MM.1S (cell line): ENCODE measurements at regions not wholly inside any gene's neighbourhood (a gene's known extent, or its start where the extent isn't known, plus 50 kb on each side); places are given as distances from the start of the nearest gene placed in this dataset.

Source experiments
- DNase-seq: peaks from one replicate; pipeline ENCODE4 v3.0.0-alpha.2; 2015
- H2AFZ ChIP-seq: fragments of 300-600 bp; sonication (generic); 2 replicates; pipeline ENCODE4 v1.6.0; 2016; ENCODE audit warnings: antibody characterized with exemption, low read length
- H3F3A ChIP-seq: fragments of 300-600 bp; sonication (generic); 2 replicates; pipeline ENCODE4 v1.6.1; 2016; ENCODE audit warnings: mild to moderate bottlenecking, antibody characterized with exemption, low read length, moderate library complexity, mixed read lengths; ENCODE audit not compliant: insufficient read depth
- H3K27ac ChIP-seq: fragments of 300-600 bp; sonication (generic); 2 replicates; pipeline ENCODE4 v1.5.1; 2016; ENCODE audit warnings: mild to moderate bottlenecking, low read length
- H3K27me3 ChIP-seq: fragments of 300-600 bp; sonication (generic); replicated peaks from 2 replicates; pipeline ENCODE4 v1.6.0; 2016; ENCODE audit warnings: low read length; ENCODE audit not compliant: insufficient read depth
- H3K36me3 ChIP-seq: fragments of 300-600 bp; sonication (generic); replicated peaks from 2 replicates; pipeline ENCODE4 v1.6.1; 2016; ENCODE audit warnings: mild to moderate bottlenecking, low read length, mixed read lengths; ENCODE audit not compliant: insufficient read depth
- H3K4me1 ChIP-seq: fragments of 300-600 bp; sonication (generic); 2 replicates; pipeline ENCODE4 v1.6.1; 2016; ENCODE audit warnings: low read length, mixed read lengths
- H3K4me2 ChIP-seq: fragments of 300-600 bp; sonication (generic); 2 replicates; pipeline ENCODE4 v1.6.0; 2016; ENCODE audit warnings: low read depth, low read length
- H3K4me3 ChIP-seq: fragments of 300-600 bp; sonication (generic); 2 replicates; pipeline ENCODE4 v1.5.1; 2016; ENCODE audit warnings: low read length, mixed read lengths
- H3K79me2 ChIP-seq: fragments of 300-600 bp; sonication (generic); 2 replicates; pipeline ENCODE4 v1.6.1; 2016; ENCODE audit warnings: mixed run types, low read length, mixed read lengths
- H3K9ac ChIP-seq: fragments of 300-600 bp; sonication (generic); 2 replicates; pipeline ENCODE4 v1.6.1; 2016; ENCODE audit warnings: low read length, mixed read lengths
- H3K9me2 ChIP-seq: fragments of 300-600 bp; sonication (generic); replicated peaks from 2 replicates; pipeline ENCODE4 v1.6.1; 2016; ENCODE audit warnings: mild to moderate bottlenecking, low read length, mixed read lengths; ENCODE audit not compliant: insufficient read depth
- H3K9me3 ChIP-seq: fragments of 300-600 bp; sonication (generic); replicated peaks from 2 replicates; pipeline ENCODE4 v1.6.1; 2016; ENCODE audit warnings: mild to moderate bottlenecking, low read length, mixed read lengths; ENCODE audit not compliant: insufficient read depth
- H4K20me1 ChIP-seq: fragments of 300-600 bp; sonication (generic); 2 replicates; pipeline ENCODE4 v1.6.1; 2016; ENCODE audit warnings: mild to moderate bottlenecking, low read length, moderate library complexity, mixed read lengths; ENCODE audit not compliant: insufficient read depth
- EZH2 ChIP-seq: fragments of 300-600 bp; sonication (generic); optimal IDR thresholded peaks from 2 replicates; pipeline ENCODE3; 2017; ENCODE audit warnings: low read depth, mild to moderate bottlenecking, antibody characterized with exemption, low read length, mixed read lengths
- EZH2phosphoT487 ChIP-seq: fragments of 300-600 bp; sonication (generic); IDR thresholded peaks from 2 replicates; pipeline ENCODE4 v1.6.1; 2018; ENCODE audit warnings: antibody characterized with exemption, low read length
- TF ChIP-seq, protein P1 (sequence below): fragments of 300-600 bp; sonication (generic); IDR thresholded peaks from 2 replicates; pipeline ENCODE4 v1.5.1; 2016; ENCODE audit warnings: antibody characterized with exemption, low read length, mixed read lengths

DNA sequence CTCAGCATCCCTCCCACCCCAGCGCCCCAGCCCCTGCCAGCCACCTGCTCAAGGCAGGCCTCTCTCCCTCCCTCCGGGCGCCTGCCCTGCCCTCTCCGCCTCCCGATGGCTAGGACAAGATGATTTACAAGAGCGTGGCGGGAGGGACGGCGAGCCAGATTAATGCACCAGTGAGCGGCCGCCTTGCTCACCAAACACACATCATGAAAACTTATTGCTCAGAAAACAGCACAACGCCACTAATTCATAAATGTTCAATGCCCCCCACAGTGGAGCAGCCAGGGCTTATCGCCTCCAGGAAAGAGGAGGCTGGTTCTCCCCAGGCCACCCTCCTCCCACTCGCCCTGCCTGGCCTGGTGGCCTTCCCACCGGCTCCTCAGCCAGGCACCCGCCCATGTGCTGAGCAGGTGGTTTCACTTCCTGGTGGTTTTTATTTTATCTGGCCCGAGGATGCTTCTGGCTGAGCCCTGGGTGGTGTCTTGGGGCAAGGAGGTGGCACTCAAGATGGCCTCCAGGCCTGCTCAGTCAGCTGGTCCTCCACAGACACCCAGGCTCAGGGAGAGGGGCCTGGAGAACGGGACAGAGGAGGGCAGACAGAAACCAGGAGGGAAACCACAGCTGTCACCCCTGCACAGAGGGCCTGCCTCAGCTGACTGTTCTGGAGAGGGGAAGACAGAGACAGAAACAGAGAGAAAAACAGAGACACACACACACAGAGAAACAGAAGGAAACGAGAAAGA lies 284.9 kb downstream of the UACA start:
- peak overlapping the region; percentile 77 for H2AFZ ChIP-seq
- H3K79me2 ChIP-seq, result no peaks in the 10 kb centered on the region
- no peaks in the 10 kb centered on the region for H4K20me1 ChIP-seq
- H3K27ac ChIP-seq, result peak overlapping the region; percentile 99
- peak overlapping the region; percentile 76 for H3K9ac ChIP-seq
- TF ChIP-seq, protein P1, sequence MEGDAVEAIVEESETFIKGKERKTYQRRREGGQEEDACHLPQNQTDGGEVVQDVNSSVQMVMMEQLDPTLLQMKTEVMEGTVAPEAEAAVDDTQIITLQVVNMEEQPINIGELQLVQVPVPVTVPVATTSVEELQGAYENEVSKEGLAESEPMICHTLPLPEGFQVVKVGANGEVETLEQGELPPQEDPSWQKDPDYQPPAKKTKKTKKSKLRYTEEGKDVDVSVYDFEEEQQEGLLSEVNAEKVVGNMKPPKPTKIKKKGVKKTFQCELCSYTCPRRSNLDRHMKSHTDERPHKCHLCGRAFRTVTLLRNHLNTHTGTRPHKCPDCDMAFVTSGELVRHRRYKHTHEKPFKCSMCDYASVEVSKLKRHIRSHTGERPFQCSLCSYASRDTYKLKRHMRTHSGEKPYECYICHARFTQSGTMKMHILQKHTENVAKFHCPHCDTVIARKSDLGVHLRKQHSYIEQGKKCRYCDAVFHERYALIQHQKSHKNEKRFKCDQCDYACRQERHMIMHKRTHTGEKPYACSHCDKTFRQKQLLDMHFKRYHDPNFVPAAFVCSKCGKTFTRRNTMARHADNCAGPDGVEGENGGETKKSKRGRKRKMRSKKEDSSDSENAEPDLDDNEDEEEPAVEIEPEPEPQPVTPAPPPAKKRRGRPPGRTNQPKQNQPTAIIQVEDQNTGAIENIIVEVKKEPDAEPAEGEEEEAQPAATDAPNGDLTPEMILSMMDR, result no peak
- TF ChIP-seq EZH2phosphoT487, result no peak
- no peak for TF ChIP-seq EZH2
- H3K9me2 ChIP-seq, result no peaks in the 10 kb centered on the region
- no peaks in the 10 kb centered on the region for H3K9me3 ChIP-seq
- H3K4me1 ChIP-seq, result peaks cover 58% of the 10 kb centered on the region
- H3K36me3 ChIP-seq, result no peaks in the 10 kb centered on the region
- H3K27me3 ChIP-seq, result no peaks in the 10 kb centered on the region
- no peak overlapping the region; the same call in 1 of the 2 replicates for H3K4me3 ChIP-seq
- H3F3A ChIP-seq, result peaks cover 12% of the 10 kb centered on the region
- H3K4me2 ChIP-seq, result peak overlapping the region; percentile 74
- DNase-seq, result peak; percentile 94

DNA sequence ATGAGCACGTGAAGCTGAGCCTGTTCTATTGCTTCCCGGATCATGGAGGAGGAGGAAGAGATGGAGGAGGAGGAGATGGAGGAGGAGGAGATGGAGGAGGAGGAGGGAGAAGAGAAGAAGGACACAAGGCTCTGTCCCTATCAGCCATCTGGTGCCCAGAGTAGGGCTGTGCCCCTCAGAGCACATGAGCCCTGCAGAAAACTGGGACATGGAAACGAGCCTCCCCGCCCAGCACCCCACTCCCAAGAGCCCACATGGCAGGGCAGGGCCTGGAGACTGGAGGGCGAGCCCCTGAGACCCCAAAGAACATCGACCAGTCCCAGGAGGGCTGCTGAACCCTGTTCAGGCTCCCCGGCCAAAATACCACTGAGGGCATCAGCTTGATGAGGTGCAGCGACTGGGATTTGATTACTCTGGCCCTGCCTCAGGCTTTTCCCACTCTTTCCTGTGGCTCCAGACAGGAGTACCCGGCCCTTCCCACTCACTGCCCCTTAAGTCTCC lies 285.6 kb downstream of the UACA start:
- Histone ChIP-seq H2AFZ (no peak overlapping the region), H3K36me3 (no peaks in the 10 kb centered on the region), H3F3A (peaks cover 12% of the 10 kb centered on the region), H3K4me1 (peaks cover 58% of the 10 kb centered on the region), H3K9me2 (no peaks in the 10 kb centered on the region), H3K4me3 (no peak overlapping the region), H3K4me2 (peak overlapping the region; percentile 74; the same call in 1 of the 2 replicates), H3K9ac (no peak overlapping the region), H3K27ac (peak overlapping the region; percentile 99), H3K9me3 (no peaks in the 10 kb centered on the region), H3K79me2 (no peaks in the 10 kb centered on the region), H3K27me3 (no peaks in the 10 kb centered on the region), H4K20me1 (no peaks in the 10 kb centered on the region)
- DNase-seq, result no peak
- TF ChIP-seq EZH2, result no peak
- TF ChIP-seq, protein P1, result no peak
- TF ChIP-seq EZH2phosphoT487, result no peak

DNA sequence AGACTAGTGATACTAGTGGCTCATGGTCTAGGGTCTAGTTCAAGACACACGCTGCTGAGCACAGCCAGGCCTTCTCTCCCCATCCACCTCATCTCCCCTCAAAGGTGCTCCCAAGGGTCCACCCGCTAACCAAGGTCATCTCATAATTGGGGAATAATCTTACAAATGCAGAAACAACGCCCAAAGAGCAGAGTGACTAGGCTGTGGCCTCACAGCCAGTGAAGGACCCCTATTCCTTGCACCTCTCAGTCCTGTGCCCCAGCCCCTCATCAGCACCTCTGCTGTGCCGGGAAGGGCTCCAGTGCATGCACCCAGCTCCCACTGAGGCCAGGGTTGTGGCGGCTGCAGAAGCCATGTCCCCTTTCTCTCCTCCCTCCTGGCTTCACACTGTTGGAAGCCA lies 286.9 kb downstream of the UACA start:
- H3K27me3 ChIP-seq, result no peaks in the 10 kb centered on the region
- H3K36me3 ChIP-seq, result no peaks in the 10 kb centered on the region
- no peak for DNase-seq
- H3F3A ChIP-seq, result peaks cover 12% of the 10 kb centered on the region
- no peaks in the 10 kb centered on the region for H3K9me2 ChIP-seq
- TF ChIP-seq EZH2, result no peak
- no peak overlapping the region for H2AFZ ChIP-seq
- H4K20me1 ChIP-seq, result no peaks in the 10 kb centered on the region
- no peak overlapping the region for H3K4me3 ChIP-seq
- peaks cover 58% of the 10 kb centered on the region for H3K4me1 ChIP-seq
- H3K9me3 ChIP-seq, result no peaks in the 10 kb centered on the region
- no peak overlapping the region for H3K27ac ChIP-seq
- no peak overlapping the region for H3K9ac ChIP-seq
- no peak overlapping the region for H3K4me2 ChIP-seq
- H3K79me2 ChIP-seq, result no peaks in the 10 kb centered on the region

DNA sequence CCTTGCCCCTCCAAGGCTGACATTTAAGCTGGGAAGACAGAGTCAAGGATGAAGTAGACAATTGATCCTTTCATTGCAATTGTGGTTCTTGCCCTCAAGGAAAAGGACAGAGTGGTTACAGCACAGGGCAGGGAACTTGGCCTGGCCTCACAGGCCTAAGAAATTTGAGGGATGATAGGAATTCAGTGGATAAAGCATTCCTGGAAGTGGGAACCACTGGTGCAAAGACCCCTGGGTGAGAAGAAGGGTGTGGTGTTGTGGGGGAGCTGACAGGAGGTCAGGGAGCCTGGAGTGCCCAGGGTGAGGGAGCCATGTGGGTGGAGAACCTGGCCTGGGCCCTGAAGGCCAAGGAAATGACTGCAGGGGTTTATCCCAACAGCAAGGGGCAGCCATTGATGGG lies 287.4 kb downstream of the UACA start:
- H3K4me2 ChIP-seq, result no peak overlapping the region
- H3K79me2 ChIP-seq, result no peaks in the 10 kb centered on the region
- H3K27ac ChIP-seq, result no peak overlapping the region
- H3K9me3 ChIP-seq, result no peaks in the 10 kb centered on the region
- no peaks in the 10 kb centered on the region for H4K20me1 ChIP-seq
- peaks cover 12% of the 10 kb centered on the region for H3F3A ChIP-seq
- no peaks in the 10 kb centered on the region for H3K9me2 ChIP-seq
- no peaks in the 10 kb centered on the region for H3K36me3 ChIP-seq
- no peak overlapping the region for H2AFZ ChIP-seq
- no peak for DNase-seq
- H3K9ac ChIP-seq, result no peak overlapping the region
- TF ChIP-seq EZH2phosphoT487 (no peak), EZH2 (no peak)
- TF ChIP-seq, protein P1, result no peak
- H3K4me1 ChIP-seq, result peaks cover 58% of the 10 kb centered on the region
- no peaks in the 10 kb centered on the region for H3K27me3 ChIP-seq
- no peak overlapping the region for H3K4me3 ChIP-seq
